NCI-H1048 (cell line): ENCODE measurements at regions not wholly inside any gene's neighbourhood (a gene's known extent, or its start where the extent isn't known, plus 50 kb on each side); places are given as distances from the start of the nearest gene placed in this dataset.

Source experiments
- DNase-seq: peaks from one replicate; lab custom pipeline; 2025; lab: John Stamatoyannopoulos, UW

DNA sequence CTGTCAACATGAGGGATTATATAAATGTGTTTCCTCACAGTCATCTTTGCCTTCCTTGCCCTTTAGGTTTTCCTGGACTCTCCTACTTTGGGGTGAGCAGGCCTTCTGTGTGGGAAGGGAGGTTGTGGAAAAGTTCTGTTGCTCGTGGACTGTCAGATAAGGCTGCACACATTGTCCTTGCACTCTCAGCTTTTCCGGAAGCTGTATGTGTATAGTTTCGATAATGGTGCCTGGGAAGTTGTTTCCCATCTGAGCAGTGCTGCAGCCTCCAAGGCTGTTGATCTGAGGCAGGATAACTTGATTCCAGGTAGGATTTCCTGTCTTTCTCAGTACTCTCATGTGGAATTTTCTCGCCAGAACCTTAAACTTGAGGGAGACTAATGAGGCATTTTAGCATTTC lies 297.8 kb upstream of the AZI2 start:
- DNase-seq: no peak

DNA sequence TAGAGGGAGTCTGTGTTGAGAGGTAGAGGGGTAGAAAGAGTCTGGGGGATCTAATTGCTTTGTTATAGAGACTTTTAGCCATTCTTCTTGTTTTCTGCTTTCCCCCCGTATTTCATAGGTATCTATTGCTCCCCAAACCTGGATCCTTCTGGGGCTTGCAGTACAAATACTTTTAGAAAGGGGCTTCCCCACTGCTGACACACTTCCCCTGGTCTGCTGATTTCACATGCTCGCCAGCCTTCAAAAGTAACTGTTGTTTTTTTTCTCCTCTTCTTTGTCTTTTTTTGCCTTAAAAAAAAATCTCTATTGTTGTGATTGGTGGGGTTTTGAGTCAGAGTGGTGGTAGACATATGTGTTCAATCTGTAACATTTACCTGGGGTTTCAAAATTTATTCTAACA lies 300.6 kb upstream of the AZI2 start:
- DNase-seq: no peak

DNA sequence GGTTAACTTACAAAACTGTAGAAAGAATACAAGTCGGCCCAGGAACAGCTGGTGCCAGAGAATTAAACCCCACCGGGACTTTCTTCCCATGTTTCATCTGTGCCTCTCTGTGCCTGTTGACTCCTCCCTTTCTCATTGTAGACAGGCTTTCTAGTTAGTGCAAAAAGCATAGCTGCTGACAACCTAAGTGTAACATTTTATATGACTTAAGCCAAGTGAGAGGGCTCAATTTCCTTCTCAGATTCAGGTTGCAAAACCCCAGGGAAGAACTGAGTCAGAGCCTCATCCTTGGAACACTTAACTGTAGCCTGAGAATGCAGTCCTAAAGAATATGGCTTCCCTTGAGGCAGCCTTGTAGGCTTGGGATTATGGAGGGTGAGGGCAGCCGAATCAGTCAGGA lies 302.5 kb upstream of the AZI2 start:
- no peak for DNase-seq

DNA sequence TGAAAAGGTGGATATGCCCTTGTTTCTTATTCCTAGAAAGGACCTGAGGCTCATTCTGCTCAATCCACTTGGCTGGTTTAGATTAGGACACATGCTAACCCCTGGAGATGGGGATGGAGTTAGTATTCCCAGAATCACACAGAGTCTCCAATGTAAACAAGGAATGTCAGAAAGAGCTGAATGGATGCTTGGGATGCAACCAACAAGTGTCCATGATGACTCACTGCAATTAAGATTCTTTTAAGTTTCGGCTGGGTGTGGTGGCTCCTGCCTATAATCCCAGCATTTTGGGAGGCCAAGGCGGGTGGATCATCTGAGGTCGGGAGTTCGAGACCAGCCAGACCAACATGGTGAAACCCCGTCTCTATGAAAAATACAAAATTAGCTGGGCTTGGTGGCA lies 315.5 kb upstream of the AZI2 start:
- no peak for DNase-seq

GRCh38 chr3:28667646-28668621 lies 319.3 kb upstream of the AZI2 start:
- peak; percentile 61 for DNase-seq

DNA sequence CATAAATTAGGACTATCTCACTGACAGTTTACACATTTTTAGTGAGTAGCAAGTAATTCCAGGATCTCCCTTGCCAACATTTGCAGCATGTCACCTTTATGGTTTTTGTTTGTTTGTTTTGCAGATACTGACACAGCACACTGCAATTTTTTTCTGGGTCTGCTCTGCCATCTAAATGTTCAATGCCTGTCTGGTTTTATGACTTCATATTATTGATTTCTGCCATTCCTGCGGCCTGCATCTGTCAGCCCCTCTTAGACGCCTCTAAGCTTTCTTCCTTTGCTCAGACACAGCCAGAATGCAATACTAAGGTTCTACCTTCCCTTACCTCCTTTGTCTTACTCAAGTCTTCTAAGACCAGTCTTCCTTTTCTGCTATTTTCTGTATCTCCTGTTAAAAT lies 321.2 kb upstream of the AZI2 start:
- no peak for DNase-seq

- no peak for DNase-seq
Observed at GRCh38 chr3:28672406-28672805, 323.8 kb upstream of the AZI2 start.

- no peak for DNase-seq
Observed at GRCh38 chr3:28673446-28673845, 324.8 kb upstream of the AZI2 start.

GRCh38 chr3:28674212-28674611 lies 325.6 kb upstream of the AZI2 start:
- no peak for DNase-seq

- no peak for DNase-seq
Observed at GRCh38 chr3:28677581-28677980, 329.0 kb upstream of the AZI2 start.

- DNase-seq: no peak
Observed at GRCh38 chr3:28678086-28678485, 329.5 kb upstream of the AZI2 start.

GRCh38 chr3:28680050-28680449 lies 331.4 kb upstream of the AZI2 start:
- DNase-seq: no peak

DNA sequence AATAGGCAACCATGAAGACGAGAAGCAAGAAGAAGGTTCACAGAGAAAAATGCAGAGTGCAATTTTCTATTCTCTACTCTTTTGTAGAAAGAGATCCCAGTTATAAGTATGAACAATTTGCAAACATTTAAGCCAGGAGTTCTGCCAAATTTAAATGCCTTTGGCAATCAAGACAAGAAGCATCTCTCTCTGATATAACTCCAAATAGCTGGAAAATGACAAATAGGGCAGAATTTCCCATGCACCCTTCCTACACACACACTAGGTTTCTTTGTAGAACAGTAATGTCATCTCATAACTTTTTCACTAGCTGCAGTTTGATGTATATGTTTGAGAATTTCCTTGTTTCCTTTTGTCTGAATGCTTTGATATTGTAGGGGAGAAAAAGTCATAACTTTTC lies 333.5 kb upstream of the AZI2 start:
- DNase-seq: no peak

DNA sequence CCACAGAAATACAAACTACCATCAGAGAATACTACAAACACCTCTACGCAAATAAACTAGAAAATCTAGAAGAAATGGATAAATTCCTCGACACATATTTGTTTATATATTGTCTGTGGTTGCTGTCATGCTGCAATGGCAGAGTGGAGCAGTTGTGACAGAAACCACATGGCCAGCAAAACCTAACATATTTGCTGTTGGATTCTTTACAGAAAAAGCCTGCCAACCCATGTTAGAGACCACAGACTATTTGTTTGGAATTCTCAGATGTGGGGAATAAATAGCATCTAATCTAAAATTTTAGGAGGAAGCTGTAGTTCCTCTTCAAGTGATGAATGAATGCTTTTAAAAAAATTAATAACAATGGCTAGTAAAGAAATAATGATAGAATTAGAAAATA lies 341.6 kb upstream of the AZI2 start:
- DNase-seq: no peak

- DNase-seq: no peak
Observed at GRCh38 chr3:28698706-28699105, 350.1 kb upstream of the AZI2 start.

- DNase-seq: no peak
Observed at GRCh38 chr3:28699283-28699682, 350.7 kb upstream of the AZI2 start.

DNA sequence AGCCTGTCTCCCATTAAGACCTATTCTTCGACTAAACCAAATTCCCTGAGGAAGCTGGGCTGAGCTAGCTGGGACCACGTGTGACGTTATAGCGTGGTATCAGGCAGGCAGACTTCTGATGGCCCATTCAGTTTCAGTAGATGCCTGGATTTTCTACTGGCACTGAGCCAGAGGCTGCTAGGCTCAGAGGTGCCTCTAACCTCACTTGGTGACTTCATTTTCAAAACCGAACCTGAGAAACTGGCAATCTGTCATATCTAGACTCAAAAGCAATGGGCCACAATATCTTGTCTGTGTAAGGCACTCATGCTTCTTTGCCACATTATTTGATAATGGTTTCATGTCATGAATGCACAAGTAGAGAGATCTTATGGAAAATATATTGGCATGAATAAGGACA lies 352.1 kb upstream of the AZI2 start:
- DNase-seq: no peak

DNA sequence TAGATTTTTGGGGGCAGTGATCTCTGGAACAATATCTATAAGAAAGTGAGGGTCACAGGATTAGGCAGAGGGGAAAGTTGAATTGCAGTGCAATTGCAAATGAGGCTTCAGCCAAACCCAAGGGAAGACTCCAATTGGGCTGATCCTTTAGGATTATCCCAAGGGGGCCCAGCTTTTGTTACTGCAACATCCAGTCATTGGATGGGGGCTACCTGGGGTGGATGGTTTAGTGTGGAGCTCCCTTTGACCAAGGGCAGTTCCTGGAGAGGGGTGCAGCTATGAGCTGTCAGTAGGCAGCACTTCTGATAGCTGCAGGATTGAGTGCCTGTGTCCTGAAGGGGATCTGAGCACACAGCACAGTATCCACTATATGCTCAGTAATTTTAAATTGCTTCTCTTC lies 355.2 kb upstream of the AZI2 start:
- DNase-seq: no peak

DNA sequence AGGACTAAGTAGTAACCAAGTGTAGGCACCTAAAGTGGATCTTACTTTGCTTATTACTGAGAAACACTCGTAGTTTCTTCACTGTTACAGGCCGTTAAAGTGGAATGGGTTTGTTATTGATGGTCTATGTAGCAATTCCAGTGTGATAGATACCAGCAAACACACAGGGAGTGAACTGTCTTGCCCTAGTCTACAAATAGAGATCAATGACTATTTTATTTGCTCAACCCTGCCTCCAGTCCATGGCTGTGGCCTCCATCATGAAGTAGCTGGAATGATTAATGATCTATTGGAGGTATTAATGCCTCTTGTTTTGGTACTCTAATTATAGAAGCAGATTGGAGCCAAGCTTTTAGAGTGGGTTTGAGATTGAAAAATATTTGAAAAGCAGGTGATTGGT lies 362.7 kb upstream of the AZI2 start:
- no peak for DNase-seq

DNA sequence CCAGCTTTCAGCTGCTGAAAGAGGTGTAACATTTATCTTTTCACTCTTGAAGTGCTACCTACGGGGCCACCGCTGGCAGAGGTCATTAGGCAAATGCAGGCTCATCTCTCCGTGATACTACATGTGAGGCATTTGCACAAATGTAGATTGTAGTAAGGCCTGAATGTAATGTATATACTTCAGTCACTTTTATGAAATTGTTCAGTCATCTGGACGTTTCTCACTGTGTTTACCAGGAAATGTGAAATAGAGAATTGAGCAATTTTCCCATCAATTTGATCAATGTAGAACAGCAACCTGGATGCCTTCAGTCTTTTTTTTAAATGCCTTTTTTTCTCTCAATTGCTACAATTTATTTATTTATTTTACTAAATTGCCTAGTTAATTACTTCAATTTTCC lies 368.3 kb upstream of the AZI2 start:
- no peak for DNase-seq

- DNase-seq: no peak
Observed at GRCh38 chr3:28718074-28718849, 369.6 kb upstream of the AZI2 start.

GRCh38 chr3:28726840-28727239 lies 378.2 kb upstream of the AZI2 start:
- DNase-seq: no peak

DNA sequence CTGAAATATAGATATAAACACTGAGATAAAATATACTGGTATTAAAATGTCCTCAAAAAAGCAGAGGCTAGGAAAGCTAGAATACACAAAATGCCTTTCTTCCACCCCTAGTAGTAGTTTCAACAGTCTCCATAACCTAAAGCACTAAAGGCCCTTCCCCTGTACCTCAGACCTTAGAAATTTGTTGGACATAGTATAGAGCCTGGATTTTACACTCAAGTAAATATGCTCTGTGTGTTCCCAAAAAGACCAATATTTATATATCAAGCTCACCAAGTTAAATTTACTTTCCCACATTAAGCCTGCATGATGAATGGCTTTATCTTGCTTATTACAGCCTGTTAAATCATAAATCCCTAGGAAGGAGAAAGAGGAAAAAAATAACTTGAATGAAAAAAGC lies 378.7 kb upstream of the AZI2 start:
- no peak for DNase-seq
